Right lobe of liver (tissue), 6 donors: ENCODE measurements at regions not wholly inside any gene's neighbourhood (a gene's known extent, or its start where the extent isn't known, plus 50 kb on each side); places are given as distances from the start of the nearest gene placed in this dataset.

Experiments
- ATAC-seq, 4 donors: fragments of 200-7000 bp; cut with Tn5 transposase; one replicate each; pipeline ENCODE4 v1.9.1; 2020; ENCODE audit warnings: mild to moderate bottlenecking in 4 of 4, moderate library complexity in 4 of 4
- DNase-seq, 3 donors: peaks; one replicate each; pipeline ENCODE4 v3.0.0-alpha.2; 2020
- H3K27ac ChIP-seq, 3 donors: fragments of 200-600 bp; one replicate each; pipeline ENCODE4 v1.8.0; 2022
- H3K27me3 ChIP-seq, 2 donors: fragments of 200-600 bp; one replicate each; pipeline ENCODE4 v1.8.0; 2022
- H3K36me3 ChIP-seq, 4 donors: fragments of 200-600 bp; sonication (generic) in 1 of 4; one replicate each; pipeline versions ENCODE4 v1.5.1 to v1.8.0; 2017 to 2022; ENCODE audit warnings: control low read depth in 1 of 4
- H3K4me1 ChIP-seq, 4 donors: fragments of 200-600 bp; sonication (generic) in 1 of 4; one replicate each; pipeline versions ENCODE4 v1.5.1 to v1.8.0; 2017 to 2022; ENCODE audit warnings: control low read depth in 1 of 4
- H3K4me3 ChIP-seq, 3 donors: fragments of 200-600 bp; one replicate each; pipeline ENCODE4 v1.8.0; 2022
- H3K9me3 ChIP-seq, 4 donors: fragments of 200-600 bp; sonication (generic) in 1 of 4; one replicate each; pipeline versions ENCODE4 v1.5.1 to v1.8.0; 2017 to 2022; ENCODE audit warnings: control low read depth in 1 of 4
- POLR2A ChIP-seq: fragments of 450-650 bp; IDR thresholded peaks from one replicate; pipeline ENCODE4 v1.6.1; 2017; ENCODE audit warnings: antibody characterized with exemption, mild to moderate bottlenecking
- WGBS: methylation state at CpG from one replicate; pipeline ENCODE4 v1.1.6; 2018; ENCODE audit warnings: low coverage, low lambda C conversion rate; ENCODE audit not compliant: insufficient coverage; ENCODE audit errors: missing lambda C conversion rate; 5-methylcytosine and 5-hydroxymethylcytosine counted together
- intact Hi-C, 2 donors: fragments of 100-400 bp; cut with DNase I; formaldehyde crosslinking; loops; one replicate each; pipeline versions ENCODE4 v1.11.2 to v1.14.1; 2022
- small RNA-seq, 2 experiments: library from RNA; depleted of rRNA; stranded (forward); fragments of <200 nt; gene quantifications; one replicate each; pipeline ENCODE3, GENCODE V24; 2016
- TF ChIP-seq, protein P1 (sequence below), 4 donors: fragments of 200-600 bp in 3 of 4; fragments of 450-650 bp in 1 of 4; IDR thresholded peaks; one replicate each; pipeline versions ENCODE4 v1.5.1 to v1.8.0; 2016 to 2022; ENCODE audit warnings: antibody characterized with exemption in 4 of 4, mild to moderate bottlenecking in 2 of 4
- donor health status: DM: no; HTN: yes; CAD: no.
- donor health status: DM: no; HTN: no; CAD: no.
- donor health status: DM: no; HTN: no; CAD: no.
- donor health status: DM: no; HTN: yes; CAD: no.
- donor health status: DM: no; HTN: yes; CAD: no.

DNA sequence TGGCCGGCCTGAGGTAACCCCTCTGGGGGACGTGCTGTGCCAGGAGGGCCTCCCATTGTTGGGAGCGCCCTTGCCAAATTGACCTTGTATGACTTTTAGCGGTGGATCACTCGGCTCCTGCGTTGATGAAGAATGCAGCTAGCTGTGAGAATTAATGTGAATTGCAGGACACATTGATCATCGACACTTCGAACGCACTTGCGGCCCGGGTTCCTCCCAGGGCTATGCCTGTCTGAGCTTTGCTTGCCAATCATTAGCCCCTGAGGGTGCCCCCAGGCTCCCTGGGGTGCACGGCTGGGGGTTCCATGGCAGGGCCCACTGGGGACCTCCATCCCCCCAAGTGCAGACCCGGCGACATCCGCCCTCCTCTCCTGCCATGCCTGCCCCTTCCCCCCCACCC, 672.4 kb downstream of the TSPY10 start:
- no peaks in the 10 kb centered on the region for H3K4me1 ChIP-seq
- peak in 1 of 3 donors; percentile 14 for DNase-seq
- H3K27me3 ChIP-seq = no peaks in the 10 kb centered on the region
- TF ChIP-seq, protein P1, sequence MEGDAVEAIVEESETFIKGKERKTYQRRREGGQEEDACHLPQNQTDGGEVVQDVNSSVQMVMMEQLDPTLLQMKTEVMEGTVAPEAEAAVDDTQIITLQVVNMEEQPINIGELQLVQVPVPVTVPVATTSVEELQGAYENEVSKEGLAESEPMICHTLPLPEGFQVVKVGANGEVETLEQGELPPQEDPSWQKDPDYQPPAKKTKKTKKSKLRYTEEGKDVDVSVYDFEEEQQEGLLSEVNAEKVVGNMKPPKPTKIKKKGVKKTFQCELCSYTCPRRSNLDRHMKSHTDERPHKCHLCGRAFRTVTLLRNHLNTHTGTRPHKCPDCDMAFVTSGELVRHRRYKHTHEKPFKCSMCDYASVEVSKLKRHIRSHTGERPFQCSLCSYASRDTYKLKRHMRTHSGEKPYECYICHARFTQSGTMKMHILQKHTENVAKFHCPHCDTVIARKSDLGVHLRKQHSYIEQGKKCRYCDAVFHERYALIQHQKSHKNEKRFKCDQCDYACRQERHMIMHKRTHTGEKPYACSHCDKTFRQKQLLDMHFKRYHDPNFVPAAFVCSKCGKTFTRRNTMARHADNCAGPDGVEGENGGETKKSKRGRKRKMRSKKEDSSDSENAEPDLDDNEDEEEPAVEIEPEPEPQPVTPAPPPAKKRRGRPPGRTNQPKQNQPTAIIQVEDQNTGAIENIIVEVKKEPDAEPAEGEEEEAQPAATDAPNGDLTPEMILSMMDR (IDR thresholded peaks at IDR 0.05) = no peak
- TF ChIP-seq POLR2A = no peak
- ATAC-seq = no peak
- intact Hi-C loops = no loop called here
- H3K27ac ChIP-seq = no peak overlapping the region
- no peak overlapping the region for H3K4me3 ChIP-seq
- WGBS = no CpG with 5 or more reads among the region's 15 CpGs
- H3K9me3 ChIP-seq = no peaks in the 10 kb centered on the region
- no peaks in the 10 kb centered on the region for H3K36me3 ChIP-seq

Small RNA genes lying in the stretch of these regions (small RNA-seq; reads per million reads assigned to genes)
- gene RNA5-8SP6 = 4.5 to 7.2 reads per million in 2 experiments
